NCI-H748 treated with DMSO at 0.1 percent for 48 hours (cell line): ENCODE measurements at regions not wholly inside any gene's neighbourhood (a gene's known extent, or its start where the extent isn't known, plus 50 kb on each side); places are given as distances from the start of the nearest gene placed in this dataset.

Source experiments
- DNase-seq: peaks from one replicate; lab custom pipeline; 2025; lab: John Stamatoyannopoulos, UW

- DNase-seq, result no peak
Observed at GRCh38 chr5:74954919-74955318, 88.7 kb upstream of the FAM169A start.

GRCh38 chr5:74953937-74954720, 87.9 kb upstream of the FAM169A start:
- no peak for DNase-seq

GRCh38 chr5:74953554-74953936, 87.4 kb upstream of the FAM169A start:
- no peak for DNase-seq

- no peak for DNase-seq
Observed at GRCh38 chr5:74952406-74952805, 86.2 kb upstream of the FAM169A start.

GRCh38 chr5:74951865-74952264, 85.7 kb upstream of the FAM169A start:
- DNase-seq, result no peak

GRCh38 chr5:74950836-74951515, 84.8 kb upstream of the FAM169A start:
- DNase-seq, result no peak

- DNase-seq, result no peak
Observed at GRCh38 chr5:74949976-74950375, 83.8 kb upstream of the FAM169A start.

- no peak for DNase-seq
Observed at GRCh38 chr5:74948031-74948546, 81.9 kb upstream of the FAM169A start.

- DNase-seq, result no peak
Observed at GRCh38 chr5:74946471-74946870, 80.3 kb upstream of the FAM169A start.

- no peak for DNase-seq
Observed at GRCh38 chr5:74945561-74946165, 79.5 kb upstream of the FAM169A start.

GRCh38 chr5:74943905-74944304, 77.7 kb upstream of the FAM169A start:
- DNase-seq, result no peak

GRCh38 chr5:74942622-74943286, 76.6 kb upstream of the FAM169A start:
- no peak for DNase-seq

- no peak for DNase-seq
Observed at GRCh38 chr5:74940782-74941353, 74.7 kb upstream of the FAM169A start.

GRCh38 chr5:74938250-74938933, 72.2 kb upstream of the FAM169A start:
- DNase-seq, result no peak

GRCh38 chr5:74935752-74936091, 69.5 kb upstream of the FAM169A start:
- DNase-seq, result no peak

- no peak for DNase-seq
Observed at GRCh38 chr5:74934949-74935751, 69.0 kb upstream of the FAM169A start.

- no peak for DNase-seq
Observed at GRCh38 chr5:74927336-74927735, 61.1 kb upstream of the FAM169A start.

- DNase-seq, result peak; percentile 55
Observed at GRCh38 chr5:74919487-74919886, 53.3 kb upstream of the FAM169A start.

- no peak for DNase-seq
Observed at GRCh38 chr5:74919041-74919440, 52.9 kb upstream of the FAM169A start.

- DNase-seq, result no peak
Observed at GRCh38 chr5:74918232-74918669, 52.1 kb upstream of the FAM169A start.
